H1 (cell line): ENCODE measurements at regions not wholly inside any gene's neighbourhood (a gene's known extent, or its start where the extent isn't known, plus 50 kb on each side); places are given as distances from the start of the nearest gene placed in this dataset.

Experiments used
- CEBPB ChIP-seq: IDR thresholded peaks from 2 replicates; pipeline ENCODE4 v1.6.1; 2012; ENCODE audit warnings: low read depth, low read length
- CTBP2 ChIP-seq: IDR thresholded peaks from 2 replicates; pipeline ENCODE4 v1.7.0; 2011; ENCODE audit warnings: borderline replicate concordance, mild to moderate bottlenecking, moderate library complexity, mixed read lengths, low read length; ENCODE audit not compliant: insufficient read depth, insufficient read length
- EZH2 ChIP-seq: fragments of 200-600 bp; sonication (generic); IDR thresholded peaks from 2 replicates; pipeline ENCODE4 v1.7.1; 2012; ENCODE audit warnings: low read depth, mild to moderate bottlenecking, moderate library complexity, low read length, inconsistent platforms; ENCODE audit not compliant: severe bottlenecking
- PHF8 ChIP-seq: fragments of 200-600 bp; sonication (generic); conservative IDR thresholded peaks from 2 replicates; pipeline ENCODE4 v1.7.1; 2012; ENCODE audit warnings: low read depth, mild to moderate bottlenecking, inconsistent platforms, low read length, moderate library complexity
- RFX5 ChIP-seq: IDR thresholded peaks from 2 replicates; pipeline ENCODE4 v1.6.1; 2011; ENCODE audit warnings: low read depth, low read length, improper control_type of control experiment, borderline replicate concordance
- SIRT6 ChIP-seq: IDR thresholded peaks from one replicate; pipeline ENCODE4 v1.7.1; 2012; ENCODE audit warnings: low read length, inconsistent platforms
- TCF12 ChIP-seq: IDR thresholded peaks from 2 replicates; pipeline ENCODE4 v1.6.1; 2011; ENCODE audit warnings: low read depth, mild to moderate bottlenecking, low read length
- TEAD4 ChIP-seq: IDR thresholded peaks from 2 replicates; pipeline ENCODE4 v1.6.1; 2012; ENCODE audit warnings: low read depth, low read length, inconsistent platforms, mixed read lengths
- TF ChIP-seq, protein P1 (sequence below): fragments of 300-600 bp; sonication (generic); IDR thresholded peaks from 2 replicates; pipeline ENCODE4 v1.7.1; 2012; ENCODE audit warnings: low read length, moderate library complexity, mild to moderate bottlenecking, inconsistent platforms; ENCODE audit not compliant: insufficient replicate concordance
- TF ChIP-seq, protein P2 (sequence below): IDR thresholded peaks from 2 replicates; pipeline ENCODE4 v1.6.1; 2012; ENCODE audit warnings: inconsistent platforms

DNA sequence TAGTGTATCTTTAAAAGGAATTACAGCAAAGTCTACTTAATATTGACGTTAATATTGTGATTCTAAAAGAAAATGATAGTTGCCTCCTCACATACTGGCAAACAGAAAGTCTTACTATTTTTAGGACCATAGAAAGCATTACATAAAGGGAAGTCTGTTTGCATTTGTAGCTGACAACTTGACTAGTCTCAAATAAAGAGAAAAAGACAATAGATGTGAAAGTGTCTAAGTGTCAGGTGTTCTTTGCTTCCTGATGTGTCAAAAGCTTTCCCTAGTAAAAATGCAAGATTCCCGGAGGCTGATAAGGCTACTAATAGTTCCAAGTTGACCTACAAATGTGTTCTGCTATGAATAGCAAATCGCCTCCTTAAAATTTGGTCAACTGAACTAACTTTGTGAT lies 259.7 kb downstream of the CDH10 start (continued):
- TF ChIP-seq, protein P1, sequence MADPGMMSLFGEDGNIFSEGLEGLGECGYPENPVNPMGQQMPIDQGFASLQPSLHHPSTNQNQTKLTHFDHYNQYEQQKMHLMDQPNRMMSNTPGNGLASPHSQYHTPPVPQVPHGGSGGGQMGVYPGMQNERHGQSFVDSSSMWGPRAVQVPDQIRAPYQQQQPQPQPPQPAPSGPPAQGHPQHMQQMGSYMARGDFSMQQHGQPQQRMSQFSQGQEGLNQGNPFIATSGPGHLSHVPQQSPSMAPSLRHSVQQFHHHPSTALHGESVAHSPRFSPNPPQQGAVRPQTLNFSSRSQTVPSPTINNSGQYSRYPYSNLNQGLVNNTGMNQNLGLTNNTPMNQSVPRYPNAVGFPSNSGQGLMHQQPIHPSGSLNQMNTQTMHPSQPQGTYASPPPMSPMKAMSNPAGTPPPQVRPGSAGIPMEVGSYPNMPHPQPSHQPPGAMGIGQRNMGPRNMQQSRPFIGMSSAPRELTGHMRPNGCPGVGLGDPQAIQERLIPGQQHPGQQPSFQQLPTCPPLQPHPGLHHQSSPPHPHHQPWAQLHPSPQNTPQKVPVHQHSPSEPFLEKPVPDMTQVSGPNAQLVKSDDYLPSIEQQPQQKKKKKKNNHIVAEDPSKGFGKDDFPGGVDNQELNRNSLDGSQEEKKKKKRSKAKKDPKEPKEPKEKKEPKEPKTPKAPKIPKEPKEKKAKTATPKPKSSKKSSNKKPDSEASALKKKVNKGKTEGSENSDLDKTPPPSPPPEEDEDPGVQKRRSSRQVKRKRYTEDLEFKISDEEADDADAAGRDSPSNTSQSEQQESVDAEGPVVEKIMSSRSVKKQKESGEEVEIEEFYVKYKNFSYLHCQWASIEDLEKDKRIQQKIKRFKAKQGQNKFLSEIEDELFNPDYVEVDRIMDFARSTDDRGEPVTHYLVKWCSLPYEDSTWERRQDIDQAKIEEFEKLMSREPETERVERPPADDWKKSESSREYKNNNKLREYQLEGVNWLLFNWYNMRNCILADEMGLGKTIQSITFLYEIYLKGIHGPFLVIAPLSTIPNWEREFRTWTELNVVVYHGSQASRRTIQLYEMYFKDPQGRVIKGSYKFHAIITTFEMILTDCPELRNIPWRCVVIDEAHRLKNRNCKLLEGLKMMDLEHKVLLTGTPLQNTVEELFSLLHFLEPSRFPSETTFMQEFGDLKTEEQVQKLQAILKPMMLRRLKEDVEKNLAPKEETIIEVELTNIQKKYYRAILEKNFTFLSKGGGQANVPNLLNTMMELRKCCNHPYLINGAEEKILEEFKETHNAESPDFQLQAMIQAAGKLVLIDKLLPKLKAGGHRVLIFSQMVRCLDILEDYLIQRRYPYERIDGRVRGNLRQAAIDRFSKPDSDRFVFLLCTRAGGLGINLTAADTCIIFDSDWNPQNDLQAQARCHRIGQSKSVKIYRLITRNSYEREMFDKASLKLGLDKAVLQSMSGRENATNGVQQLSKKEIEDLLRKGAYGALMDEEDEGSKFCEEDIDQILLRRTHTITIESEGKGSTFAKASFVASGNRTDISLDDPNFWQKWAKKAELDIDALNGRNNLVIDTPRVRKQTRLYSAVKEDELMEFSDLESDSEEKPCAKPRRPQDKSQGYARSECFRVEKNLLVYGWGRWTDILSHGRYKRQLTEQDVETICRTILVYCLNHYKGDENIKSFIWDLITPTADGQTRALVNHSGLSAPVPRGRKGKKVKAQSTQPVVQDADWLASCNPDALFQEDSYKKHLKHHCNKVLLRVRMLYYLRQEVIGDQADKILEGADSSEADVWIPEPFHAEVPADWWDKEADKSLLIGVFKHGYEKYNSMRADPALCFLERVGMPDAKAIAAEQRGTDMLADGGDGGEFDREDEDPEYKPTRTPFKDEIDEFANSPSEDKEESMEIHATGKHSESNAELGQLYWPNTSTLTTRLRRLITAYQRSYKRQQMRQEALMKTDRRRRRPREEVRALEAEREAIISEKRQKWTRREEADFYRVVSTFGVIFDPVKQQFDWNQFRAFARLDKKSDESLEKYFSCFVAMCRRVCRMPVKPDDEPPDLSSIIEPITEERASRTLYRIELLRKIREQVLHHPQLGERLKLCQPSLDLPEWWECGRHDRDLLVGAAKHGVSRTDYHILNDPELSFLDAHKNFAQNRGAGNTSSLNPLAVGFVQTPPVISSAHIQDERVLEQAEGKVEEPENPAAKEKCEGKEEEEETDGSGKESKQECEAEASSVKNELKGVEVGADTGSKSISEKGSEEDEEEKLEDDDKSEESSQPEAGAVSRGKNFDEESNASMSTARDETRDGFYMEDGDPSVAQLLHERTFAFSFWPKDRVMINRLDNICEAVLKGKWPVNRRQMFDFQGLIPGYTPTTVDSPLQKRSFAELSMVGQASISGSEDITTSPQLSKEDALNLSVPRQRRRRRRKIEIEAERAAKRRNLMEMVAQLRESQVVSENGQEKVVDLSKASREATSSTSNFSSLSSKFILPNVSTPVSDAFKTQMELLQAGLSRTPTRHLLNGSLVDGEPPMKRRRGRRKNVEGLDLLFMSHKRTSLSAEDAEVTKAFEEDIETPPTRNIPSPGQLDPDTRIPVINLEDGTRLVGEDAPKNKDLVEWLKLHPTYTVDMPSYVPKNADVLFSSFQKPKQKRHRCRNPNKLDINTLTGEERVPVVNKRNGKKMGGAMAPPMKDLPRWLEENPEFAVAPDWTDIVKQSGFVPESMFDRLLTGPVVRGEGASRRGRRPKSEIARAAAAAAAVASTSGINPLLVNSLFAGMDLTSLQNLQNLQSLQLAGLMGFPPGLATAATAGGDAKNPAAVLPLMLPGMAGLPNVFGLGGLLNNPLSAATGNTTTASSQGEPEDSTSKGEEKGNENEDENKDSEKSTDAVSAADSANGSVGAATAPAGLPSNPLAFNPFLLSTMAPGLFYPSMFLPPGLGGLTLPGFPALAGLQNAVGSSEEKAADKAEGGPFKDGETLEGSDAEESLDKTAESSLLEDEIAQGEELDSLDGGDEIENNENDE = no peak
- TF ChIP-seq EZH2 = no peak
- TF ChIP-seq CTBP2 = no peak
- TF ChIP-seq TEAD4 = no peak
- TF ChIP-seq RFX5 = no peak
- TF ChIP-seq CEBPB = no peak
- TF ChIP-seq PHF8 = no peak
- TF ChIP-seq, protein P2, sequence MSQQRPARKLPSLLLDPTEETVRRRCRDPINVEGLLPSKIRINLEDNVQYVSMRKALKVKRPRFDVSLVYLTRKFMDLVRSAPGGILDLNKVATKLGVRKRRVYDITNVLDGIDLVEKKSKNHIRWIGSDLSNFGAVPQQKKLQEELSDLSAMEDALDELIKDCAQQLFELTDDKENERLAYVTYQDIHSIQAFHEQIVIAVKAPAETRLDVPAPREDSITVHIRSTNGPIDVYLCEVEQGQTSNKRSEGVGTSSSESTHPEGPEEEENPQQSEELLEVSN = no peak
- TF ChIP-seq TCF12 = no peak
- TF ChIP-seq SIRT6 = no peak
